Brain pericyte (primary cell): ENCODE measurements at regions not wholly inside any gene's neighbourhood (a gene's known extent, or its start where the extent isn't known, plus 50 kb on each side); places are given as distances from the start of the nearest gene placed in this dataset.
"Not testable (repeated sequence)": the region's sequence is repeated elsewhere in the genome, so short reads cannot be mapped to it uniquely, and the experiment has no call there.

ENCODE experiments used
- DNase-seq: peaks from one replicate; pipeline ENCODE4 v3.0.0-alpha.2; 2012; ENCODE audit warnings: low read depth, low spot score

GRCh38 chr1:55468142-55468795, 253.1 kb upstream of the USP24 start:
- peak; percentile 60 for DNase-seq

- DNase-seq, result no peak
Measured at GRCh38 chr1:55466921-55467320, 251.8 kb upstream of the USP24 start.

DNA sequence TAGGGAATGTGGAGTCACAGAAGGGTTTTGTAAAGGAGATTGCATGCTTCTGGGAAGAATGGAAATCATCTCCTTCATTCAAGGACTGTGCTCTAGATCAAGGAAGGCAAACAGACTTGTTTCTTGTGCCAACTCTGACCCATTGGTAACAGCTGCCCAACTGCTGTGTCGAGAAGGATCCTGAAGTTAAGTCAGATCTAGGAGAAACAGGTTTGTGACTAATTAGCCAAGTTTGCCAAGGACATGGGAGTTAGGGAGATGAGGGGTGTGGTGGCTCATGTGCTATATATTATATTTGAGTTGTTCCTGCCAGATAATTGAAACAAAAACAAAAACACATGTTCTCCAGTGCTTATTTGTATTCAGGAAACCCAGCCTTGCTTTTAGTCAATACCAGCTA, 251.2 kb upstream of the USP24 start:
- no peak for DNase-seq

GRCh38 chr1:55464550-55464949, 249.4 kb upstream of the USP24 start:
- no peak for DNase-seq

GRCh38 chr1:55463814-55464475, 248.8 kb upstream of the USP24 start:
- no peak for DNase-seq

GRCh38 chr1:55457874-55458273, 242.7 kb upstream of the USP24 start:
- no peak for DNase-seq

DNA sequence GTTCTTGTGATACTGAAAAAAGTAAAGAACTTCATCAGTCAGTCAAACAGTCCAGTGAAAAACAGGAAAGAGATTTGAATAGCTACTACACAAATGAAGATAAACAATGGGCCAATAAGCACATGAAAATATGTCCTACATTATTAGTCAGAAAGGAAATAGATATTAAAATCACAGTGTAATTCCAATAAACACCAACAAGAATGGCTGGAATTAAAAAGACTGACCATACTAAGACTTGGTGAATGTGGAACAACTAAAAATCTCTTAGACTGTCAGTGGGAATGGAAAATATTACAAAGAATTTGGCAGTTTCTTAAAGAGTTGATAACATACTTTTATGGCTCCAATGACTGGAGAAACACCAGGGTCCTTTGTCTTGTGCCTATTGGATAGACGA, 241.8 kb upstream of the USP24 start:
- DNase-seq, result no peak

DNA sequence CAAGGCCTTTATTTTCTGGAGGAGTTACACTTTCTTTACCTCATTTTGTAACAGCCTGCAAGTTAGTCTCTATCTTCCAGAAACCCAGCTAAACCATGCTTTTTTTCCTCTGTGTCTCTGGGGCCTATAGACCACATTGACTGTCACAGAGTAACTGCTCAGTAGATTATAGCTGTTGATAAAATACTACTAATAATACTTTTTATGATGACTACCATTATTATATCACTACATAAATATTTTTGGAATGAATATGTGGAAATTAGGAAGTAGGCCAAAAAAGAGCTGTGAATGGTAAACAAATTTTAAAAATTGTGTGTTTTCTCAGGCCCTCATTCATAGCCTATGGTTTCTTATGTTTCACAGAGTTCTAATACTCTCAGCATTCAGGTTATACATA, 233.1 kb upstream of the USP24 start:
- no peak for DNase-seq

DNA sequence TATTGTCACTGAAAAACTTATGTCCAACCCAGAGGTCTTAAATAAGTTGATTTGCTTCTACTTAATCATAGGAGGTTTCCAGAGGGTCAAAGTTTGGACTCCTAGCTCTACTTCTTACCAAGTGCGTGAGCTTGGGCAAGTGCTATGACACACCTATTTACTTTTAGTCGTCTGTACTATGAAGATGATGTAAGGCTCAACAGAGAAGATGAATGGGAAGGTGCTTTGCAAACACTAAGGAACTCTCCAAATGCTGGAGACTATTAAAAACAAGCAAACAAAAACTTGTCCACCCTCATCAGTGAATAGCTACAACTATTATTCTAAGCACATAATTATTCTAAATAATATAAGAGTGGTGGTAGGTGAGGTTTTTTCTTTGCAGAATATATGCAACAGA, 232.3 kb upstream of the USP24 start:
- DNase-seq, result no peak

DNA sequence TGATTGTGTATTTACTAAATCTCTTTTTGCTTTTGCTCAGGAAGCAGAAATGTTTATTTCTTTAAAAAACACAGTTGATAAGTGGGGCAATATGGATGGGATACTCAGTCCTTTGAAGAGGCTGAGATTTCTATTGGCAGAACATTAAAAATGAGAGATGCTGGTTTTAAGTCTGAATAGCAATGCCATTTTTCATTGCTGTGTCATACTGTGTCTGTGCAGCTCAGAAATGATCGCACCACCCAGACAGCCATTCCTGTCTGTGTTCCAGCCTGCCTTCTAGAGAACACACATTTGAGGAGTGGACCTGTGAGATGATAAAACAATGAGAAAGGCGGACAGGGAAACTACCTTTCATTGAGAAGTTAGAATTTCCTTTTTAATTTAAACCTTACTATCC, 231.2 kb upstream of the USP24 start:
- DNase-seq, result no peak

- DNase-seq, result no peak
Measured at GRCh38 chr1:55445416-55445815, 230.3 kb upstream of the USP24 start.

GRCh38 chr1:55444667-55445066, 229.5 kb upstream of the USP24 start:
- no peak for DNase-seq

- peak; percentile 94 for DNase-seq
Measured at GRCh38 chr1:55443175-55443915, 228.2 kb upstream of the USP24 start.

DNA sequence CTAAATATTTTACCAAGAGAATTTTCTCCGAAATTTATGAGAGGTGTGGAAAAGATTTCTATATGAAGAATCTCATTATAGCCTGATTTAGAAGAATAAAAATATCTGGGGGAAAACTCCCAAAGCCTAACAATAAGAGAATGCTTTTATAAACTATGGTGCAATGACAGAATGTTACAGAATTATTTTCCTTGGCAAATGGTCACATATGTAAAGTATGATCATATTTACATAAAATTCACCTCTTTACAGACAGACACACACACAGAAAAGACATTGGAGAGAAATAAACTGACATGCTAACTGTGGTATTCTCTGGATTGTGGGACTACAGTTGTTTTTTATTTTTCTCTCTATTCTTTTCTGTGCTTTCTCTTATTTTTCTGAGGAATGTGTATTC, 226.3 kb upstream of the USP24 start:
- DNase-seq, result no peak

DNA sequence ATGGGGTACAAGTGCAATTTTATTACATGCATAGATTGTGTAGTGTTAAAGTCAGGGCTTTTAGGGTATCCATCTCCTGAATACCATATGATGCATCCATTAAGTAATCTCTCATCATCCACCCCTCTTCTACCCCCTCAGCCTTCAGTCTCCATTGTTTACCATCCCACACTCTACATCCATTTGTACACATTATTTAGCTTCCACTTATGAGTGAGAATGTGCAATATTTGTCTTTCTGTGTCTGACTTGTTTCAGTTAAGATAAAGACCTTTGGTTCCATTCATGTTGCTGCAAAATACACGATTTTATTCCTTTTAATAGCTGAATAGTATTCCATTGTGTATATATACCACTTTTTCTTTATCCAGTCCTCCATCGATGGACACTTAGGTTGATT, 222.5 kb upstream of the USP24 start:
- DNase-seq, result no peak

GRCh38 chr1:55430720-55431119, 215.6 kb upstream of the USP24 start:
- not testable (repeated sequence) for DNase-seq

DNA sequence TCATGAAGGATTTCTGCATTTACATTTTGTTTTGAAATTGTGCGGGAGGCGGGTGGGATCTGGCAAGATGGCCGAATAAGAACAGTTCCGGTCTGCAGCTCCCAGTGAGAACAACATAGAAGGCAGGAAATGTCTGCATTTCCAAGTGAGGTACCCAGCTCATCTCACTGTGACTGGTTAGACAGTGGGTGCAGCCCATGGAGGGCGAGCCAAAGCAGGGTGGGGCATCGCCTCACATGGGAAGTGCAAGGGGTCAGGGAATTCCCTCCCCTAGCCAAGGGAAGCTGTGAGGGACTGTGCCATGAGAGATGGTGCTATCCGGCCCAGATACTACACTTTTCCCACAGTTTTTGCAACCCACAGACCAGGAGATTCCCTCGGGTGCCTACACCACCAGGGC, 215.0 kb upstream of the USP24 start:
- not testable (repeated sequence) for DNase-seq

GRCh38 chr1:55428944-55429931, 214.1 kb upstream of the USP24 start:
- peak; percentile 90 for DNase-seq

DNA sequence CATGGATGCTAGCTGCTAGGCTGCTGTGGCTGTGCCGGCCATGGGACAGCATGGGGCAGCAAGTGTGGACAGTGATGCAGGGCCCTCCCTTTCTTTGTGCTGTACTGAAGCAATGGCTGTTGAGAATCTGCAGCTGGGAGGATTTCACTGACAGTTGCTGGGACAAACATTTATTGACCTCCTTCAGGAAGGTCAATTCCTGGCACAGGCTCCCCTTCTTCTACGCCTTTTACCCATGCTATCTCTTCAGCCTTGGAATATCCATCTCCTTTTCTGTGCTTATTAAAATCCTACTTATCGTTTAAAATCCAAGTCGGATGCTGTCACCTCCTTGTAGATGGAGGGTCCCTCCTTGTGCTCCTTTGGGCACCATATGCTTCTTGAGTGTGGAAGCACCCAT, 213.1 kb upstream of the USP24 start:
- no peak for DNase-seq

DNA sequence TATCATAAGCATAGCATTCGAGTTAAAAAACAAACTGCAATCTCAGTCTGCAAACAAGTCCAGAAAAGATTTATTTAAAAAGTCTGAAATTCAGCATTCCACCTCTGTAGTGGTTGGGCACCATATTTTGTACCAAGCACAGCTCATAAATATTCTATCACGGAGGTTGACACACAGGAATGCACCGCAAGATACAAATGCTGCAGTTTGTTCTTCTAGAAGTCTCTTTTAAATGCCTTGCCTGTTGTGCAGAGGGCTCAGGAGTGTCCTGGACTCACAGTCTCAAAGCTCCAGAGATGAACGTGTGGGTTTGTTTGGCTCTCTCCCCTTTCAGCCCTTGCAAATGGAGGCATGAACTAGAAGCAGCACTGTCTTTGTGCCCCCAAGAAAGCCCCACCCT, 212.4 kb upstream of the USP24 start:
- DNase-seq, result no peak

DNA sequence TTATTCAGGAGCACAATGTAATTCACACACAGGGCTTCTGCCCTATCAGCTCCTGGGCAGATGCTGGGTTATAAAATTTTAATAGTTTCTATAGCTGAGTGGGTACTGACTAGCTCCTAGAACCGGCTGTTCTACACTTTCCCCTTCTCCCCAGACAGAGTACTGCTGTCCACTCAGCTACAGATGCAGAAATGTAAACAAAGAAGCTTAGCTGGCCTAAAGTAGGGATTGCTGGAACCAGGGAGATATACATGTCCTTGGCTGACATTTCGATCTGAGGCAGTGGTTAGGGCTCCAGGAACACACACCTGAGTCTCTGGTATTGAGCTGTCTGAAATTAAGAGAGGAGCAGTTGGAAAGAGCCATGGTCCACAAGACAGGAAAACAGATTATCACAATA, 211.5 kb upstream of the USP24 start:
- no peak for DNase-seq

DNA sequence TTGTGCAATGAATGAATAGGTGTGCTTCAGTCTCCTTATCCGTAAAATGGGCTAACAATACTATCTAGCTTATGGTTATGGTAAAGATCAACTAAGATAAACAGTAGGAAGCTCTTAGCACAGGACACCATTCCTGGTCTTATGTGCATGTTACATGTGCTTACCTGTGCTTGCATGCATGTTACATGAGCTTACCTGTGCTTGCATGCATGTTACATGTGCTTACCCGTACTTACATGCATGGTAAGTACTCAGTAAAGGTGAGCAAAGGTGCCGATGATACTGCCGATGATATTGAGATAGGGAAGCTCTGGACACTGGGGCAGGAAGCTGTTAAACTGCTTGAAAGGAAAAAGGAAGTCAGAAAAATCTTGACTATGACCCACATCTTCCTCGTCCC, 211.0 kb upstream of the USP24 start:
- DNase-seq, result no peak
